GM19395 (cell line): ENCODE measurements at regions not wholly inside any gene's neighbourhood (a gene's known extent, or its start where the extent isn't known, plus 50 kb on each side); places are given as distances from the start of the nearest gene placed in this dataset.
"Not testable (repeated sequence)": the region's sequence is repeated elsewhere in the genome, so short reads cannot be mapped to it uniquely, and the experiment has no call there.

Experiments used
- ATAC-seq: cut with Tn5 transposase; IDR thresholded peaks from one replicate; pipeline ENCODE4 v1.9.1; 2021; ENCODE audit warnings: mild to moderate bottlenecking, moderate library complexity; ENCODE audit not compliant: unreplicated experiment

DNA sequence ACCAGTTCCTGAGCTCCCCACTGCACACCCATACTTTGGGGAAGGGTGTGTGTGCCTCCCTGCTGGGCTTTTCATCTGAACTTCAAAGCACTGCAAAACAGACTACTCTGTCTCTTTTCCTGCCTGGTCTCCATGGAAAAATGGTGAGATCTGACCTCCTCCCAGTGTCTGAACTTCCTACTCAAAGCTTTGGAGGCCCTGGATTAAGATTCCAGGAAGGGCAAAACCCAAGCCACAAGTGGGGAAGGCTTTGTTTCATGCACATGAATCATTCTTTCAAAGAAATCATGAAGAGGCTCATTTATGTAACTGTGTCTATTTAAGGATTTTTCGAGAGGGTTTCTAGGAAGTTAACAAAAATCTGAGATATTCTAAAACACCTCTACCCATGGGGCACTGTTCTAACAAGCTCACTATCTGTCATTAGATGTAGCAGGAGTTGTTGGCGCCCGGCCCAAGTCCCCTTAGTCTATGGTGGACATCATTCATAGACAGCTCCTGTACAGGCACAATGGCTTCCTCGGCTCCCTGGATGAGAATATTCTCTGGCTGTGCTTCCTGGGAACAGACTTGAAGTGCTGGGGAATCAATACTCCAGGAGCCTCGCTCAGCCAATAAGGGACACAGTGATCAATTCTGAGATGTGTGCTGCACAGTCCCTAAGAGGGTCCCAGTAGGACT is 224.0 kb downstream of the KTN1 start:
- ATAC-seq = no peak

DNA sequence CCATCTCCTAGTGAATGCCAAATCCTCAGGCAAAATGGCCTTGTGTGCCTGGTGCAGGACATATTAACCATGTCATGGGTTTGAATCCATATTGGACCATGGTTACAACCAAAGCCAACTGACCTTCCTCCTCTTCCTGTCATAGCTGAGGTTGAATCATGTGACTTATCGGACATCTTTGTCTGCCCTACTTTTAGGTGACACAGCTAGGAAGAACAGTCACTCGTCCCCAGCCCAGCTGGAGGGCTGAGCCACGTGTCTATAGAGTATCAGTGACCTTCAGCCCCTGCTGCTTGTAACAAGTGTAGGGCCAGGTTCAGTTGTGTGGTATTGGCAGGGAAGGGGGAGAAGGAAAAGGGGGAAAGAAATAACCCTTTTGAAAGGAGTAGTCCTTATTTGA is 225.2 kb downstream of the KTN1 start:
- no peak for ATAC-seq

DNA sequence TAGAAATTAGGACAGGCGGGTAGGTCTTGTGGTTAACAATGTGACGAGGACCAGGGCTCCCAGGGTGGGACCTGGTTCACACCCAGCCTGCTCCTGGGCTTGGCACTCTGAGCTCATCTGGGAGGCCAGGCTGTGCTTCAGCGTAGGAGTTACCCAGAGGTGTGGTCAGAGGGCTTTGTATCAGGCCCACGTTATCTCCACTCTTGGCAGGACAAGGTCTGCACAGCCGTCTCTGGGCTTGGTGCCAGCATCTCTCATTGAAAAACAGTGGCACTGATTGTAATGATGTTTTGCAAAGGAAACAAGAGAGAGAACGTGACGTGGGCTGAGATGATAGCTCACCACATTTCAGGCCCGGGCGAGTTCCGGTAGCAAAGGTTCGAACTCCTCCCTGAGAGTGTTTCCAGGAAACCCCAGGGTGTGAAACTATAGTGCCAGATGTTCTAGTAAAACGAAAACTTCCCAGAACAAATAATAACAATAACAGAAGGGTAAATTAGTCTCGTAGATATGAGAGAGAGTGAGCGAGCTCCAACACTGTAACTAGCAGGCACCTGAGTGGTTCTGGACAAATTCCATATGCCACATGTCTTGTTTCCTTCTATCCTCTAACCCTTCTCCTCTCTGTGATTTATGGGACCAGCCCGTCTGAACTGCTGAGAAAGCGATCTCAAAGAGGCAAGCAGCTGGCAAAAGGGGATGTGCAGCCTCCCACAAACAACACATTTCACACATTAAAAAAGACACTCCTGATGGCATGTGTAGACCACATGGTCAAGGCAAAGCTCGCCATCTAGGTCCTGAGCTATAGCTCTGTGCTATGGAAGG is 227.3 kb downstream of the KTN1 start:
- peak; percentile 69 for ATAC-seq

DNA sequence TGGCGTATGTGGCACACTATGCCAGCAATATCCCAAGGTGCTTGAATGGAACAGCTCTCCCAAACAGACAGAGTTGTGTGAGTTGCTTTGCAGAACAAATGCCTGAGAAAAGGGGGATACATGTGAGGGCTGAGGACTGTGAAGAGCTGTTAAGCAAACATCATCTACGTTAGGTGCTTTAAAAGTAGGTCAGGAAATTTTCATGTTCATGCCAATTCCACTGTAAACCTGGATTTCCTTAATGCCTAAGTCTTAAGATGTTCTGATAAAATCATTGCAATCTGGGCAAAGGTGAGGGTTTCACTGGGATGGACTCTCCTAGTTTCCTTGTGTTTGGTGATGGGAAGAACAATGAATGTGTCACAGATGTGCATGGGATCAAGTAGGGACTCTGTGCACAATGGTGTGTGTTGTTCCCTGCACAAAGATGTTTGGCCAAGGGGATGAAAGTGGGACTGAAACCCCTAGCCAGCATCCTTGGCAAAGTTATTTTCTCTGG is 227.9 kb downstream of the KTN1 start:
- no peak for ATAC-seq

DNA sequence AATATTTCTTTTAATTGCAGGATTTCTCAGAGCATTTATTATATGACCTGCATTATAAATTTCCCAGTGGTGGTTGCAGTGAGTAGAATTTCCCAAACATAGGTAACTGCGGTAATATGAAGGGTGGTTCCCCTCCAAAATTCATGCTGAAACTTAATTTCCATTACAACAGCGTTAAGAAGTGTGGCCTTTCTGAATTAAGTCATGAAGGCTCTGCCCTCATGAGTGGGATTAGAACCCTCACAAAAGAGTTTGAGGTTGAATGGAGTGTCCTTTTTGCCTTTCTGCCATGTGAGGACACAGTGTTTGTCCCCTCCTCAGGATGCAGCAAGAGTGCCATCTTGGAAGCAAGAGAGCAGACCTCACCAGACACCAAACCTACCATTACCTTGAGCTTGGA is 233.6 kb downstream of the KTN1 start:
- ATAC-seq = no peak

DNA sequence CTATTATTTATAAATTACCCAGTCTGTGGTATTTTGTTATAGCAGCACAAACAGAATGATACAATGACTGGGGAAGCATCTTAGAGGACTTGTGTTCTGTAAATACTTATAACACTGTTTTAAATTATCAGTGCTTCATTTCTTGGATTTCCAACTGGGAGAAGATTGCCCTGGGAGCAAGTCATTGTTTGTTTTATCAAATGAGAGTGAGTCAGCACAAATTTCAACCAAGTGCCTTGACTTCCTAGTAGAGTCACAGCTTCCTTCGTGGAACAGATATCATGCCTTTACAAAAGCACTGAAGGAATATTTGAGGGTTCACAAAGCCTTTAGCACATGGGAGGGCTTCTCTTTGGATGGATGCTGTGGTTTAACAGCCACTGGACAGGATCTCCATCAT is 234.1 kb downstream of the KTN1 start:
- no peak for ATAC-seq

DNA sequence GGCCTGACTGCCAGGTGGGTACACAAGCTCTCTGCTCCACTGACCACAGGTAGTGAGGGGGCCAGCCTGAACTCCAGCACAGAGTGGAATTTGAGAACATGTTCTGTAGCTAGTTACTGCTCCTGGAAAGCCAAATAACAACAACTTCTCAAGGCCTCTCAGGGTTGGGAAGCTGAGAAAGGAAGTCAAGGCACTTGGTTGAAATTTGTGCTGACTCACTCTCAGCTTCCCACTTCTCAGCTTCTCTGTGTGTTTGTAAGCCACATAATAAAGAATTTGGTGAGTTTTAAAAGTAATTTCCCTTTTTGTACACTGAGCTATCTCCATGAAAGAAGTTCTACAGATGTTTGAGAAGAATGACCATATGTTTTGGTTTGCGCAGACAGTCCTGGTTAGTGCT is 234.9 kb downstream of the KTN1 start:
- ATAC-seq = no peak

DNA sequence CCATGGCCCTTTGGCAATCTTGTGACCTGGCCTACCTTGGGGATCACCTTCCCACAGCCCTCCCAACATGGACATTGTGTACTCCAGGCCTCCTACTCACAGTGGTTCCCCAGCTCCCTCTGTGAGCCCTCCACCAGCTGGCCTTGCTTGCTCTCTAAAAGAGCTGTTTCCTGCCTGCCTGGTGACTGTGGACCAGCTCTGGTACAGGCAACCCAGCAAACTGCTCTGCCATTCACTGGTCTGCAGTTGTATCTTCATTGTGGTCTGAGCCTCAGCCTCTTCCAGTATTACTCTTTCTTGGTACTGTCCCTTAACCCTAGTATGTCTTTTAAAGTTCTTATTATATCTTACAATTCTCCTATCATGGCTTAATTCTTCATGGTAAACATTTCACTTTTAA is 236.2 kb downstream of the KTN1 start:
- ATAC-seq = no peak

DNA sequence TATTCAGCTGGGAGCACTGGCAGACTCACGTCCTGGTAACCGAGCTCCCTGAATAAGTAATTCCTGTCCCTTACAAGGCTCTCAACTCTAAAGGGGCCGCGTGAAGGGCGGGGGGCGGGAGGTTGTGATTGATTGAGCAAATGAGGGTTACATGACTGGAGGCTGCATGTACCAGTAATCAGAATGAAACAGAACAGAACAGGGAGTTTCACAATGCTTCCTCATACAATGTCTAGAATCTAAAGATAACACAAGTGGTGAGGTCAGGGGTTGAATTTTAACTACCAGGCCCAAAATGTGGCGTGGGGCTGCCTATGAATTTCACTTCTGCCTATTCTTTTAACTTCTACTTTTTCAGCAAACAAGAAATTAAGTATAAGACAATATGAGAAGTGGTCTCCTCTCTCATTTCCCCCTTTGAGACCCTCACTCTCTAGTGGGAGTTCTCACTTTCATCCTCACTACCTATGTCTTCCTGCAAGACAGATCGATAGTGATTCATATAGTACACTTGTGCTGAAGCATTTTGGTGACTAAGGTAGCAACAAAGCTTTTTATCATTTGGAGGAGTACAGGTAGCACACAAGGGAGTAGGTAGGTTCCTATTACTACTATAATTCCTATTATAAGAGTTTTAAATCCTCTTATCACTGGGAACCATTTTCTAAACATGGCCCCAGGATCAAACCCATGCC is 239.8 kb downstream of the KTN1 start:
- ATAC-seq = peak; percentile 83

DNA sequence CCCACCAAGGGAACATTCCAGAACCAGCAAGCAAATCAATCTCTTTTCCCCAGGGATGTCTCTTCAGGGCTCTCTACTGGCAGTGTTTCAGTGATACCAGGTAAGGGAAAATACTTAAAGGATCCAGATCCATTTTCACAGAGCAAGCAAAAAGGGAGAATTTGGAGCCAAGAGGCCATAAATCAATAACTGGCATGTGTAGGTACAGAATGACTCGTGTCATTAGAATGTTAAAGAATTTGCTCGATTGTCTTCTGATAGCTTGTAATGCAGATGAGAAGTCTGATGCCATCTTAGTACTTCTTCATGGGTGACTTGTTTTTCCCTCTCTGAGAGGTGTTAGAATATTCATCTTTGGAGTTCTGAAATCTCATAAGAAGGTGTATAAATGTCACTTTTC is 242.9 kb downstream of the KTN1 start:
- no peak for ATAC-seq

DNA sequence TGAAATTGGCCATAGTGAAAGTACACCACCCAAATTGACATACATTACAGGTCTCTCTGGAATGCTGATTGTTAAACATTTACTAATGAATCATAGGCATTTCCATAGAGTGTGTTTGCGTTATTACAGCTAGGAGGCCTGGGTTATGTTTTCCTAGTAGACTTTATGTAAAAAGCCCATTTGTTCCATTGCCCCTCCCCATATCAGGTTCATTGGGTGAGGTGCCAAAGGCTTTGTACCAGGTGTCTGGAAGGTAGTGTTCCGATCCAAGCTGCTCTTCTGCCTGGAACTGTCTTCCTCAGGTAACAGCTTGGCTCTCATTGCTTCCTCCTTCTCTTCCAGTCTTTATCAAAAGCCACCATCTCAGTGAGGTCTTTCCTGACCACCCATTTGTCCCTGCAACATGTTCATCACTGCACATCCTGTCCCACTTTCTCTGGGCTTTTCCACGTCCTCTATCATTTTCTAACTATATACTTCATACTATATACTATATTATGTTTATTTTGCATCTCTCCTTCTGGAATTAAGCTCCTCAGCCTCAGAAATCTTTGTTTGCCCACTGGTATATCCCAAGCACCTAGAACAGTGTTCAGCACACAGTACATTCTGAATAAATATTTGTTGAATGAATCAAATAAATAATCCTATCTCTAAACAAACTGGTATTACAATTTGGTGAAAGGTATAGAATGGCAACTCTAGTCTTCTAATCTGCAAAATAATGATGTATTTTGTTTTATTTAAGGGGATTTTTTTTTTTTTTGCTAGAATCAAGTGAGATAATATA is 252.3 kb downstream of the KTN1 start:
- no peak for ATAC-seq

DNA sequence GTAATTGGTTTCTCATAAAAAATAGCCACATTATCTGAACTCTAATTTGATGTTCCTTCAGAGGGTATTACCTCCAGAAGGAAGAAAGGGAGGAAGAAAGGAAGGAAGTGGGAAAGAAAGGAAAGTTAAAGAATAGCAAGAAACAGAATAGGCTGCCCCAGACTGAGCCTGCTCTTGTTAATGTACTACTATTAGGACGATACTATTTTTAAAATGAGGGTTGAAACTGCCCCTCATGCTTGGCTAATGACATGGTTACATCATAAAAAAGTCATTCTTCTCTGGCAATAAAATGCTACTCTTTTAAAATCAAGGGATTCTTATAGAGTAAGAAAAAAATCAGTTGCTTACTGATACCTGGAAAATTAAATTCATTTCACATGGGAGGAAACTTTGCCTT is 253.0 kb downstream of the KTN1 start:
- ATAC-seq = no peak

DNA sequence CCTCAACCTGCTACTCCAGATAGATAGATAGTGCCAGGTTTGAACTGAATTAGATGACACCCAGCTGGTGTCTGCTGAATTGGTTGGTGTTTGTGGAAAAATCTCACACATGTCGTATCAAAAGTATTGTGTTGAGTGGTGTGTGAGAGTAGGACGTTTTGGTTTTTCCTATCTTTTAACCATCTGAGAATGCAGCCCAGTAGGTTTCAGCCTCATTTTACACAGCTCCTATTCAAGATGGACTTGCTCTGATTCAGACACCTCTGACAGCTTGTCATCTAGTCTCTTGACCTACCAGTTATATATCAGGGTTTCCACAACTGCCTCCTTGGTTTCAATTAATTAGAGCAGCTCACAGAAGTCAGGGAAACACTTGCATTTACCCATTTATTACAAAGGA is 254.4 kb downstream of the KTN1 start:
- ATAC-seq = no peak

DNA sequence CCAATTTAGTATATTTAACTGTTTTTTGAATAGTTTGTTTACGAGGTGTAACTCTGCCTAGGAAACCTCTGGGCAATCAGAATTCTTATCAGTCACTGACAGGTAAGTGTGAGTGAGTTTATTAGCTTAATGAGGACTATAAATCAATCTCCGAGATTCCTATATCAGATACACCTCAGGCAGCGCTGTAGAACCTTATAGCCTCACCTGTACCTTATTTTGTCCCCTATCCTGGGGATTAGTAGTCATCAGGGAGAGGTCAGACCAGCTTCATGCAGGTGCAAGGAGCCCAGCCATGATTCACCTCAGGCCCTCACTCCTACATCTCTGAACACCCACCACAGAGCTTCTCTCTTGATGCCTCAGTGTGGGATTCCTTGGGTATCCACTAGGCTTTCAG is 256.0 kb downstream of the KTN1 start:
- no peak for ATAC-seq

DNA sequence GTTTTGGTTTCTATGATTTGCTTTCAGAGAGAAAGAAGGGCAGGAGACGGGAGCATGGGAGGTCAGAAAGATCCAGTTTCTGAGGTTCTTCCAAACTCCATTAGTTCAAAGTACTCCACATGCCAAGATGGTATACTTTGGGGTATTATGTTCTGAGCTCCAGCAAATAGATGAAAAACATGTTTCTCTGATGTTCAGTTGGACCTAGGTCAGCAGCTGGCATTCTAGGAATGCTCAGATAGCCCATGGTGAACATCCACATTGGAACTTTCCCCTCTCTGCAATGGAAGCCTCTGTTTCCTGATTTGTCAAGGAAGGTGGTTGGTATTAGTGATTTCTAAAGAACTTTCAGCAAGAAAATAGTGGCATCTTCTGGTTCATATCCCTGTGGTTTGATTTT is 257.5 kb downstream of the KTN1 start:
- ATAC-seq = no peak

DNA sequence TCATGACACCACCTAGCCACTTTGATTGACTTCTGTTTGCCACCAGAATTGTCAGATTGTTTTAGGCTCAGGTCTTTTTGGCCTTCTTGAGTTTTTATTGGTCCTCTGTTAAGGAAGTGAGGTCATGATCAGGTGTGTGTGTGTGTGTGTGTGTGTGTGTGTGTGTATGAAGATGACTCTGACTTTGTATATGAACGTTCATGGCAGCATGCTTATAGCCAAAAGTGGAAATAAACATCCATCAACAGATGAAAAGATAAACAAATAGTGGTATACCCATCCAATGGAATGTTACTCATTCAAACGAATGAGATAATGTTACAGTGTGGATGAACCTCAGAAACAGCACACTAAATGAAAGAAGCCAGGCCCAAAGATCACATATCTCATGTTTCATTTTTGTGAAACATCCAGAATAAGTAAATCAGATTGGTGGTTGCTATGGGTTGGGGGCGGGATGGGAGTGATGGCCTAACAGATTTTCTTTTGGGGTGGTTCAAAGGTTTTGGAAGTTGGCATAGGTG is 258.6 kb downstream of the KTN1 start:
- ATAC-seq = no peak

DNA sequence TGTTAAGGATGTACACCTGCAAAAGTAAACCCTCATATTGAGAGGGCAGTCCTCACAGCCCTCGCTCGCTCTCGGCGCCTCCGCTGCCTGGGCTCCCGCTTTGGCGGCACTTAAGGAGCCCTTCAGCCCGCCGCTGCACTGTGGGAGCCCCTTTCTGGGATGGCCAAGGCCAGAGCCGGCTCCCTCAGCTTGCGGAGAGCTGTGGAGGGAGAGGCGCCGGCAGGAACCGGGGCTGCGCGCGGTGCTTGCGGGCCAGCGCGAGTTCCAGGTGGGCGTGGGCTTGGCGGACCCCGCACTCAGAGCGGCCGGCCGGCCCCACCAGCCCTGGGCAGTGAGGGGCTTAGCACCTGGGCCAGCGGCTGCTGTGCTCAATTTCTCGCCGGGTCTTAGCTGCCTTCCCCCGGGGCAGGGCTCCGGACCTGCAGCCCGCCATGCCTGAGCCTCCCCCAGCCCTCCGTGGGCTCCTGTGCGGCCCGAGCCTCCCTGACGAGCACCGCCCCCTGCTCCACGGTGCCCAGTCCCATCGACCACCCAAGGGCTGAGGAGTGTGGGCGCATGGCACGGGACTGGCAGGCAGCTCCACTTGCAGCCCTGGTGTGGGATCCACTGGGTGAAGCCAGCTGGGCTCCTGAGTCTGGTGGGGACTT is 259.4 kb downstream of the KTN1 start:
- not testable (repeated sequence) for ATAC-seq

DNA sequence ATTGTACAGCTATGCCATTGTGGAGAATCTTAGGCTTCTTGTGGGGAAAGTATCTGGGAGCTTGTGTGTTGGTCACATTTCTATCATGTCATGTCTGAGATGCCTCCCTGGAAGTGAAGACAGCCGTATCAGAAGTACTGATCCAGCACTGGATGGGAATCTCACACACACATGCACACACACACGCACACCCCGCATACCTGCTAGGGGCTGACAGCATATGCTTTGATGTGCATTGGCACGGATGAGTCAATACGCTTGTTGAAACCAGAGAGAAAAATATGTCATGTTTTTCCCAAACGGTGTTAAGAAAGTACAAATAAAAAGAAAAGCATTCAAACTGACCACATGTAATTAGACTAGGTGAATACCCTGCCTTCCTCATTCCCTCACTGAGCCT is 260.8 kb downstream of the KTN1 start:
- no peak for ATAC-seq

DNA sequence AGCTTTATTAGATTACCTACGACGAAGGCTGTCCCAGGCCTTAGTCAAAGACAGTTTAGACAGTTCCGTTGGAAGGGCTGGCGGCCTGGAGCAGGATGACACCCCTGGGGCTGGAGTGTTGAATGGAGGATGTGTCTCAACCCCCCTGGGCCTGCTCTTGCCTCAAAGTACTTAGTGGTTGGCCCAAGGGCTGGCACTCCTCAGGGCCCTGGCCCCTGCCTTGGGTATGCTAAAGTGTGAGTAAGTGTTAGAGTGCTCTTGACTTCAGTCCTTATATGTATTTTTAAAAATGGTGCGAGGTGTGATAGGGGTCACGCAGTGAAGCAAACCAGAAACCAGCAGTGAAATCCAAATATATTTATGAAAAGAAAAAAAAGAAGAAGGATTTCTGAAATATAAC is 261.6 kb downstream of the KTN1 start:
- ATAC-seq = no peak

DNA sequence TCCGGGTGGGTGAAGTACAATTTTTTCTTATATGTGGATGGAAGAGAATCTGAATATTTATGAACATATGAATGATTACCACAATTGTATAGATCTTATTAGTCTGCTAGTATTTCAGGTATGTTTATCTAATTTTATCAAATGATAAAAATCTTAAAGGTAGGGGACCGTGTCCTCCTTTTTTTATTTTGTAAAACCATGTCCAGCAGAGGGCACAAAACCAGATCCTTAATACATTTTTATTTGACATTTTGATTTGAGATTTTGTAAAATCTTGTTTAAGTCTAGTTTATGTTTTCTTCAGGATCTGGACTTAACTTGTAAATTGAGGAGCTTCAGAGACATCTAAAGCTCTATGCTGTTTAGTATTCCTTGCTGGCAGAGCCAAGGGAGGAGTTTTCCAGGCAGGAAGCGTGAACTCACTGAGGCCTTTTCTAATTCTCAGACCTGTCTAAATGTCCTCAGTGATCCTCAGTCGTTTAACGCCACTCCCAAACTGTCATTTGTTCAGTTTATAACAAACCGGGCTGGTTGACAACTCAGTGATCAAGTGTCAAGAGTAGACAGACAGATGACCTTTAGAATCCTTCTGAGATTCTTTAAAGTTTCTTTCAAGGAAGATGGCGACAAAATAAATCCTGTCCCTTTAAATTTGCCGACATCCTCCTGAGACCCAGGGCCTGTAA is 263.9 kb downstream of the KTN1 start:
- ATAC-seq = no peak
